Liver (tissue), 8 donors: ENCODE measurements at regions not wholly inside any gene's neighbourhood (a gene's known extent, or its start where the extent isn't known, plus 50 kb on each side); places are given as distances from the start of the nearest gene placed in this dataset.

Experiments used
- DNase-seq: peaks from one replicate; pipeline ENCODE4 v3.0.0-alpha.2; 2017; ENCODE audit warnings: low spot score
- H3K27ac ChIP-seq, 2 donors: one replicate each; pipeline ENCODE4 v1.7.0; 2013; ENCODE audit warnings: inconsistent platforms in 2 of 2, low read length in 2 of 2, control low read depth in 1 of 2, low read depth in 1 of 2, mild to moderate bottlenecking in 1 of 2
- H3K27me3 ChIP-seq, 4 donors: one replicate each; pipeline versions ENCODE4 v1.6.1 to v1.7.0; 2013; ENCODE audit warnings: low read length in 3 of 4, inconsistent platforms in 1 of 4, mild to moderate bottlenecking in 1 of 4, moderate library complexity in 1 of 4; ENCODE audit not compliant: control insufficient read depth in 4 of 4, insufficient read depth in 4 of 4
- H3K36me3 ChIP-seq, 4 donors: one replicate each; pipeline versions ENCODE4 v1.6.1 to v1.7.0; 2013; ENCODE audit warnings: low read length in 3 of 4, mild to moderate bottlenecking in 3 of 4, low read depth in 1 of 4, moderate library complexity in 1 of 4; ENCODE audit not compliant: control insufficient read depth in 4 of 4, insufficient read depth in 3 of 4
- H3K4me1 ChIP-seq, 4 donors: one replicate each; pipeline versions ENCODE4 v1.6.1 to v1.7.0; 2013; ENCODE audit warnings: low read length in 3 of 4, mild to moderate bottlenecking in 3 of 4, moderate library complexity in 1 of 4; ENCODE audit not compliant: control insufficient read depth in 4 of 4, insufficient read depth in 4 of 4
- H3K4me3 ChIP-seq, 3 donors: one replicate each; pipeline versions ENCODE4 v1.6.1 to v1.7.0; 2013; ENCODE audit warnings: low read length in 3 of 3, control low read depth in 1 of 3, low read depth in 1 of 3, mild to moderate bottlenecking in 1 of 3
- H3K9ac ChIP-seq, 2 donors: one replicate each; pipeline ENCODE4 v1.7.0; 2013; ENCODE audit warnings: low read length in 2 of 2, mild to moderate bottlenecking in 2 of 2, moderate library complexity in 2 of 2, control low read depth in 1 of 2, low read depth in 1 of 2
- H3K9me3 ChIP-seq, 4 donors: one replicate each; pipeline versions ENCODE4 v1.6.1 to v1.7.0; 2013; ENCODE audit warnings: low read length in 3 of 4; ENCODE audit not compliant: control insufficient read depth in 4 of 4
- ATF3 ChIP-seq: IDR thresholded peaks from 2 replicates; pipeline ENCODE4 v1.6.1; 2016; ENCODE audit warnings: antibody characterized with exemption
- CTCF ChIP-seq: fragments of 150-350 bp; IDR thresholded peaks from 2 replicates; pipeline ENCODE4 v1.5.1; 2017; ENCODE audit warnings: improper control_type of control experiment, low read depth, low read length; ENCODE audit not compliant: missing input control
- EGR1 ChIP-seq, 2 donors: IDR thresholded peaks; 2 replicates each; pipeline ENCODE4 v1.6.1; 2016 to 2018; ENCODE audit warnings: antibody characterized with exemption in 2 of 2, low read depth in 2 of 2
- FOXA1 ChIP-seq: IDR thresholded peaks from 2 replicates; pipeline ENCODE4 v1.6.1; 2016; ENCODE audit warnings: antibody characterized with exemption
- FOXA2 ChIP-seq: IDR thresholded peaks from 2 replicates; pipeline ENCODE4 v1.6.1; 2016; ENCODE audit warnings: antibody characterized with exemption
- GABPA ChIP-seq, 2 donors: IDR thresholded peaks in 1 of 2; conservative IDR thresholded peaks in 1 of 2; 2 replicates each; pipeline ENCODE4 v1.6.1; 2016; ENCODE audit warnings: antibody characterized with exemption in 2 of 2, mild to moderate bottlenecking in 1 of 2, moderate library complexity in 1 of 2
- HNF4A ChIP-seq, 2 donors: conservative IDR thresholded peaks; 2 replicates each; pipeline ENCODE4 v1.6.1; 2016; ENCODE audit warnings: antibody characterized with exemption in 2 of 2, mild to moderate bottlenecking in 2 of 2
- HNF4G ChIP-seq: IDR thresholded peaks from 2 replicates; pipeline ENCODE4 v1.6.1; 2016; ENCODE audit warnings: antibody characterized with exemption
- JUND ChIP-seq, 2 donors: IDR thresholded peaks; 2 replicates each; pipeline ENCODE4 v1.6.1; 2016; ENCODE audit warnings: antibody characterized with exemption in 2 of 2
- MAX ChIP-seq: IDR thresholded peaks from 2 replicates; pipeline ENCODE4 v1.6.1; 2016; ENCODE audit warnings: antibody characterized with exemption
- NR2F2 ChIP-seq: IDR thresholded peaks from 2 replicates; pipeline ENCODE4 v1.6.1; 2016; ENCODE audit warnings: antibody characterized with exemption
- RAD21 ChIP-seq, 2 donors: IDR thresholded peaks; 2 replicates each; pipeline ENCODE4 v1.6.1; 2016; ENCODE audit warnings: antibody characterized with exemption in 2 of 2, mild to moderate bottlenecking in 2 of 2
- REST ChIP-seq: IDR thresholded peaks from 2 replicates; pipeline ENCODE4 v1.6.1; 2016; ENCODE audit warnings: antibody characterized with exemption, mild to moderate bottlenecking
- RXRA ChIP-seq, 2 donors: IDR thresholded peaks; 2 replicates each; pipeline ENCODE4 v1.6.1; 2017 to 2018; ENCODE audit warnings: antibody characterized with exemption in 2 of 2, mild to moderate bottlenecking in 1 of 2
- SP1 ChIP-seq: IDR thresholded peaks from 2 replicates; pipeline ENCODE4 v1.6.1; 2018; ENCODE audit warnings: antibody characterized with exemption, mild to moderate bottlenecking
- TAF1 ChIP-seq: conservative IDR thresholded peaks from 2 replicates; pipeline ENCODE4 v1.6.1; 2016; ENCODE audit warnings: antibody characterized with exemption, mild to moderate bottlenecking
- YY1 ChIP-seq: IDR thresholded peaks from 2 replicates; pipeline ENCODE4 v1.6.1; 2016; ENCODE audit warnings: antibody characterized with exemption, mild to moderate bottlenecking
- ZBTB33 ChIP-seq: IDR thresholded peaks from 2 replicates; pipeline ENCODE4 v1.6.1; 2016; ENCODE audit warnings: antibody characterized with exemption
- WGBS: extraction: QIAGEN DNeasy Blood & Tissue Kit; methylation state at CpG from one replicate; pipeline ENCODE4 v1.1.7; 2013; 5-methylcytosine and 5-hydroxymethylcytosine counted together
- donor health status: healthy.
- donor health status: healthy.
- donor health status: healthy.
- donor health status: healthy.
- donor health status: healthy.

- Histone ChIP-seq H3K4me3 (no peak overlapping the region), H3K27me3 (no peaks in the 10 kb centered on the region), H3K27ac (no peak overlapping the region), H3K9ac (no peak overlapping the region), H3K4me1 (no peaks in the 10 kb centered on the region), H3K36me3 (no peaks in the 10 kb centered on the region), H3K9me3 (no peaks in the 10 kb centered on the region)
- 60% methylated on average over 3 of the region's 3 CpGs for WGBS
- no peak for DNase-seq
- TF ChIP-seq NR2F2 (no peak), REST (no peak), ZBTB33 (no peak), YY1 (no peak), MAX (no peak), GABPA (IDR thresholded peaks at IDR 0.05 in 1 of 2, conservative IDR thresholded peaks at IDR 0.05 in 1 of 2) (no peak), FOXA2 (no peak), EGR1 (IDR thresholded peaks at IDR 0.05; ENCODE audit: low read depth in 2 of 2) (no peak), HNF4G (no peak)
Observed at GRCh38 chr14:26334288-26334687, 263.5 kb downstream of the NOVA1 start.

- TF ChIP-seq EGR1 (IDR thresholded peaks at IDR 0.05; ENCODE audit: low read depth in 2 of 2) (no peak), ZBTB33 (no peak), REST (no peak), SP1 (no peak), FOXA2 (no peak), TAF1 (no peak), HNF4G (no peak), ATF3 (no peak), FOXA1 (no peak), HNF4A (conservative IDR thresholded peaks at IDR 0.05) (no peak), YY1 (no peak), RXRA (IDR thresholded peaks at IDR 0.05) (no peak), MAX (no peak), NR2F2 (no peak), GABPA (IDR thresholded peaks at IDR 0.05 in 1 of 2, conservative IDR thresholded peaks at IDR 0.05 in 1 of 2) (no peak), JUND (IDR thresholded peaks at IDR 0.05) (no peak), RAD21 (IDR thresholded peaks at IDR 0.05) (no peak), CTCF (no peak)
- Histone ChIP-seq H3K9me3 (no peaks in the 10 kb centered on the region), H3K27ac (no peak overlapping the region), H3K4me1 (no peaks in the 10 kb centered on the region), H3K4me3 (no peak overlapping the region), H3K9ac (no peak overlapping the region), H3K27me3 (no peaks in the 10 kb centered on the region), H3K36me3 (no peaks in the 10 kb centered on the region)
- no peak for DNase-seq
- WGBS = 82% methylated on average over 11 of the region's 11 CpGs
Observed at GRCh38 chr14:26332966-26333365, 264.9 kb downstream of the NOVA1 start.
